Ovary (tissue), 3 donors: ENCODE measurements at regions not wholly inside any gene's neighbourhood (a gene's known extent, or its start where the extent isn't known, plus 50 kb on each side); places are given as distances from the start of the nearest gene placed in this dataset.

Source experiments
- EP300 ChIP-seq: sonication (generic); formaldehyde crosslinking; IDR thresholded peaks from one replicate; pipeline ENCODE4 v1.6.1; 2017; ENCODE audit warnings: antibody characterized with exemption
- POLR2A ChIP-seq: fragments of 450-650 bp; IDR thresholded peaks from one replicate; pipeline ENCODE4 v1.6.1; 2017; ENCODE audit warnings: antibody characterized with exemption, mild to moderate bottlenecking, moderate library complexity
- TF ChIP-seq, protein P1 (sequence below), 3 donors: fragments of 450-650 bp in 2 of 3; fragments of 200-600 bp in 1 of 3; IDR thresholded peaks; one replicate each; pipeline versions ENCODE4 v1.5.1 to v1.8.0; 2016 to 2022; ENCODE audit warnings: antibody characterized with exemption in 3 of 3, mild to moderate bottlenecking in 1 of 3
- donor health status: DM: no; HTN: no; CAD: no.

DNA sequence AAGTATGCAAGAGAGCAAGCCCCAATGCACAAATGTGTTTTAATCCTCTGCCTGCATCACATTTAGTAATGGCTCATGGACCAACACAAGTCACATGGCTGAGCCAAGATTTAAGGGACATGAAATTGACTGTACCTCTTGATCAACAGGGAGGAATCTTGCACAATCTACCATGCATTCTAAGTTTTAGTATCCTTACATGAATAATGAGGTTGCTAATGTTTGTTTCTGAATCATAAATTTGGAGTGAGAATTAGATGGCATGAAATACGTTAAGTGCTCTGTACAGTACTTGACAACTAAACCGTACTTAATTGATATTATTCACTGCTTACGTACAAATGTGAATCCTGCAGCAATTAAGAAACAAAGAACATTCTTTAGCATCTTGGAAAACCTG lies 553.8 kb upstream of the JAG1 start:
- TF ChIP-seq EP300 (no peak), POLR2A (no peak)
- TF ChIP-seq, protein P1, sequence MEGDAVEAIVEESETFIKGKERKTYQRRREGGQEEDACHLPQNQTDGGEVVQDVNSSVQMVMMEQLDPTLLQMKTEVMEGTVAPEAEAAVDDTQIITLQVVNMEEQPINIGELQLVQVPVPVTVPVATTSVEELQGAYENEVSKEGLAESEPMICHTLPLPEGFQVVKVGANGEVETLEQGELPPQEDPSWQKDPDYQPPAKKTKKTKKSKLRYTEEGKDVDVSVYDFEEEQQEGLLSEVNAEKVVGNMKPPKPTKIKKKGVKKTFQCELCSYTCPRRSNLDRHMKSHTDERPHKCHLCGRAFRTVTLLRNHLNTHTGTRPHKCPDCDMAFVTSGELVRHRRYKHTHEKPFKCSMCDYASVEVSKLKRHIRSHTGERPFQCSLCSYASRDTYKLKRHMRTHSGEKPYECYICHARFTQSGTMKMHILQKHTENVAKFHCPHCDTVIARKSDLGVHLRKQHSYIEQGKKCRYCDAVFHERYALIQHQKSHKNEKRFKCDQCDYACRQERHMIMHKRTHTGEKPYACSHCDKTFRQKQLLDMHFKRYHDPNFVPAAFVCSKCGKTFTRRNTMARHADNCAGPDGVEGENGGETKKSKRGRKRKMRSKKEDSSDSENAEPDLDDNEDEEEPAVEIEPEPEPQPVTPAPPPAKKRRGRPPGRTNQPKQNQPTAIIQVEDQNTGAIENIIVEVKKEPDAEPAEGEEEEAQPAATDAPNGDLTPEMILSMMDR (IDR thresholded peaks at IDR 0.05) = no peak
